HepG2 (cell line): ENCODE measurements at regions not wholly inside any gene's neighbourhood (a gene's known extent, or its start where the extent isn't known, plus 50 kb on each side); places are given as distances from the start of the nearest gene placed in this dataset.

Experiments used
- ATAC-seq: fragments of 200-7000 bp; cut with Tn5 transposase; 3 replicates; pipeline ENCODE4 v1.9.1; 2020; ENCODE audit warnings: mild to moderate bottlenecking, moderate library complexity
- BruUV-seq: library from RNA; stranded (reverse); fragments of 400-500 nt; replicated peaks from 2 replicates; lab custom pipeline; 2021; lab: Mats Ljungman, UMichigan
- CTCF ChIA-PET: fragments of 300-600 bp; formaldehyde crosslinking; extraction: SDS; loops from one replicate; lab custom pipeline; 2021; ENCODE audit warnings: low total read pairs, inconsistent platforms, low intra/inter-chr PET ratio; lab: Yijun Ruan, JAX
- POLR2A ChIA-PET: fragments of 350-600 bp; sonication (Branson Sonifier 250); formaldehyde crosslinking; loops from one replicate; lab custom pipeline; 2020; ENCODE audit warnings: antibody characterized with exemption, inconsistent platforms; lab: Yijun Ruan, JAX
- DNase-seq: peaks from one replicate; pipeline ENCODE4 v3.0.0-alpha.2; 2015; ENCODE audit warnings: low spot score
- FAIRE-seq: peaks from 3 replicates; lab custom pipeline; 2011; peaks lifted over from hg19 to GRCh38; lab: Jason Lieb, UNC
- H2AFZ ChIP-seq: one replicate; pipeline ENCODE4 v1.6.1; 2011; ENCODE audit warnings: low read length, inconsistent platforms
- H3K27ac ChIP-seq: fragments of 300-600 bp; 3 replicates; pipeline ENCODE4 v1.8.0; 2011; ENCODE audit warnings: mixed run types, mild to moderate bottlenecking, mixed read lengths, low read length, inconsistent platforms; ENCODE audit not compliant: insufficient read depth; ENCODE audit errors: extremely low read length
- H3K27me3 ChIP-seq, 2 experiments: fragments of 200-600 bp in 1 of 2; 2 replicates in 1 of 2; 3 replicates in 1 of 2; pipeline versions ENCODE4 v1.6.0 to v1.8.0; 2011; ENCODE audit warnings: low read length in 2 of 2, mild to moderate bottlenecking in 2 of 2, moderate library complexity in 2 of 2, inconsistent platforms in 1 of 2; ENCODE audit not compliant: insufficient read depth in 2 of 2, control insufficient read depth in 1 of 2
- H3K36me3 ChIP-seq, 2 experiments: fragments of 200-600 bp in 1 of 2; replicated peaks in 1 of 2; 2 replicates in 1 of 2; 3 replicates in 1 of 2; pipeline versions ENCODE4 v1.5.1 to v1.8.0; 2011; ENCODE audit warnings: low read length in 2 of 2, inconsistent platforms in 1 of 2; ENCODE audit not compliant: insufficient read depth in 2 of 2, control insufficient read depth in 1 of 2
- H3K4me1 ChIP-seq: 2 replicates; pipeline ENCODE4 v1.5.1; 2012; ENCODE audit warnings: low read length, inconsistent platforms; ENCODE audit not compliant: insufficient read depth
- H3K4me2 ChIP-seq: 2 replicates; pipeline ENCODE4 v1.6.0; 2011; ENCODE audit warnings: low read depth, low read length, inconsistent platforms
- H3K4me3 ChIP-seq, 3 experiments: fragments of 200-600 bp in 1 of 3; sonication (generic), shearing (Covaris generic) in 1 of 3; replicated peaks in 1 of 3; 2 replicates each; pipeline ENCODE4 v1.5.1; 2011 to 2016; ENCODE audit warnings: low read length in 3 of 3, inconsistent platforms in 2 of 3, low read depth in 2 of 3, mild to moderate bottlenecking in 2 of 3, control low read depth in 1 of 3, mixed read lengths in 1 of 3; ENCODE audit not compliant: insufficient read depth in 1 of 3
- H3K79me2 ChIP-seq: one replicate; pipeline ENCODE4 v1.6.1; 2011; ENCODE audit warnings: low read length, inconsistent platforms; ENCODE audit not compliant: insufficient read depth
- H3K9ac ChIP-seq: 2 replicates; pipeline ENCODE4 v1.6.0; 2011; ENCODE audit warnings: mild to moderate bottlenecking, low read depth, low read length, inconsistent platforms; ENCODE audit not compliant: insufficient read depth
- H3K9me3 ChIP-seq: 2 replicates; pipeline ENCODE4 v1.5.1; 2012; ENCODE audit warnings: mild to moderate bottlenecking, low read length
- H4K20me1 ChIP-seq: 2 replicates; pipeline ENCODE4 v1.6.0; 2011; ENCODE audit warnings: inconsistent platforms, mild to moderate bottlenecking, low read length, moderate library complexity; ENCODE audit not compliant: insufficient read depth
- CC2D1A ChIP-seq: sonication (generic); formaldehyde crosslinking; IDR thresholded peaks from 2 replicates; pipeline ENCODE4 v1.8.1; 2023; ENCODE audit warnings: mild to moderate bottlenecking, missing genetic modification reagents
- CCAR2 ChIP-seq: fragments of 200-400 bp; formaldehyde crosslinking; optimal IDR thresholded peaks from 2 replicates; pipeline ENCODE3; 2018; ENCODE audit warnings: low read depth, mild to moderate bottlenecking, low read length, moderate library complexity
- FIP1L1 ChIP-seq: fragments of 200-400 bp; formaldehyde crosslinking; IDR thresholded peaks from 2 replicates; pipeline ENCODE4 v1.6.1; 2018; ENCODE audit warnings: low read depth, mild to moderate bottlenecking, low read length, moderate library complexity, borderline replicate concordance; ENCODE audit not compliant: insufficient read depth
- KIAA2018 ChIP-seq: sonication (generic); formaldehyde crosslinking; IDR thresholded peaks from 2 replicates; pipeline ENCODE4 v1.5.0; 2020; ENCODE audit warnings: mild to moderate bottlenecking, missing genetic modification reagents, borderline replicate concordance
- SCMH1 ChIP-seq: sonication (generic); formaldehyde crosslinking; IDR thresholded peaks from 2 replicates; pipeline ENCODE4 v1.9.0; 2021; ENCODE audit warnings: missing genetic modification reagents, mild to moderate bottlenecking, borderline replicate concordance
- ZBTB20 ChIP-seq: sonication (generic); formaldehyde crosslinking; IDR thresholded peaks from 2 replicates; pipeline ENCODE4 v1.8.1; 2023; ENCODE audit warnings: missing genetic modification reagents, low read depth, mild to moderate bottlenecking, borderline replicate concordance
- ZFP37 ChIP-seq: sonication (generic); formaldehyde crosslinking; IDR thresholded peaks from 2 replicates; pipeline ENCODE4 v1.4.0; 2020; ENCODE audit warnings: missing genetic modification reagents, borderline replicate concordance
- ZKSCAN5 ChIP-seq: sonication (generic); formaldehyde crosslinking; IDR thresholded peaks from 2 replicates; pipeline ENCODE4 v1.5.1; 2020; ENCODE audit warnings: mild to moderate bottlenecking, missing genetic modification reagents
- ZNF530 ChIP-seq: sonication (generic); formaldehyde crosslinking; IDR thresholded peaks from 2 replicates; pipeline ENCODE4 v1.5.0; 2020; ENCODE audit warnings: low read depth, mild to moderate bottlenecking, missing genetic modification reagents
- ZNF614 ChIP-seq: IDR thresholded peaks from 2 replicates; pipeline ENCODE4 v1.6.1; 2018; ENCODE audit warnings: missing biosample characterization, missing genetic modification reagents, inconsistent platforms, borderline replicate concordance
- ZNF615 ChIP-seq: sonication (generic); formaldehyde crosslinking; IDR thresholded peaks from 2 replicates; pipeline ENCODE4 v1.5.0; 2020; ENCODE audit warnings: mild to moderate bottlenecking, missing genetic modification reagents, borderline replicate concordance
- ZNF660 ChIP-seq: sonication (generic); formaldehyde crosslinking; IDR thresholded peaks from 2 replicates; pipeline ENCODE4 v1.5.1; 2020; ENCODE audit warnings: mild to moderate bottlenecking, low read depth, missing genetic modification reagents, borderline replicate concordance
- ZNF777 ChIP-seq: sonication (generic); formaldehyde crosslinking; IDR thresholded peaks from 2 replicates; pipeline ENCODE4 v1.4.0; 2020; ENCODE audit warnings: missing genetic modification reagents
- ZNF792 ChIP-seq: IDR thresholded peaks from 2 replicates; pipeline ENCODE4 v1.6.1; 2016
- WGBS: methylation state at CpG from one replicate; pipeline ENCODE4 v1.1.6; 2017; ENCODE audit warnings: low lambda C conversion rate; 5-methylcytosine and 5-hydroxymethylcytosine counted together
- in situ Hi-C: cut with HindIII; loops from 2 replicates; pipeline ENCODE4 v1.10.0; 2017; ENCODE audit warnings: low pct_unique_long_range_greater_than_20kb; ENCODE audit not compliant: extremely low pct_ligation_motif_present
- intact Hi-C: fragments of 100-400 bp; cut with micrococcal nuclease; formaldehyde crosslinking; loops from one replicate; pipeline ENCODE4 v1.10.0; 2022; ENCODE audit not compliant: unreplicated experiment

DNA sequence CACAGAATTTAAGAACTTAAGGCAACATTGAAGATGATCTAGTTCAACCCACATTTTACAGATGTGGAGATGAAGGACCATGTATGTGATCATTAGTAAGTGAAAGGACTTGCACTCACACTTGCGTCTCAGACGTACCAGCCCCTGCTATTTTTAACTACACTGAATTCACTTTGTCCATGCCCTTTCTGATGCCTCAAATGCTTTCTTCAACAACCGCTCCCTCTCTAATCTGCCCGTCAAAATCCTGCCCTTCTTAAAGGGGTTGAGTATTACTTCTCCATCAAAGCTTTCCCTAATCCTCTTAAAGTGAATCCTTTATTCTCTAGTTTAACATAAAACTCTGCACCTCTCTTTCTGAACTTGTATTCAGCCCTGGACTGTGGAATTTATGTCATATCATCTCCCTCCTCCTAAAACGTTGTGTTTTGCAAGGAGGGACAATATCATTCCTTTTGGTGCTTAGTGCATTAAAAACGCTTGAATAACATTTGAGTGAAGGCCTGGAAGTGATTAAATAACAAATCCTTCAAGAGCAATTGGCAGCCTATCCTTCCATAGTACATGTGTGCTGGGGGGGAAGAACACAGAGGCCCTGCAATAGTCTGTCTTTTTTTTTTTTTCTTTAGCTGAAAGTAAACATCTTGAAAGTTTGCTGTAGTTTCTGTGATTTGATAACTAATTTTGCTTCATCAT, 493.3 kb downstream of the LMO7 start:
- Histone ChIP-seq H3K4me2 (no peak overlapping the region), H3K4me1 (no peaks in the 10 kb centered on the region), H3K36me3 (no peaks in the 10 kb centered on the region), H3K9ac (no peak overlapping the region), H3K4me3 (no peak overlapping the region), H4K20me1 (no peaks in the 10 kb centered on the region), H3K9me3 (peaks cover 2% of the 10 kb centered on the region), H2AFZ (no peak overlapping the region), H3K27me3 (no peaks in the 10 kb centered on the region), H3K79me2 (no peaks in the 10 kb centered on the region), H3K27ac (no peak overlapping the region)
- ATAC-seq, result no peak
- no peak for DNase-seq
- FAIRE-seq, result no peak
- intact Hi-C loops (no loop called here), in situ Hi-C loops (no loop called here)
- no TSS peak for BruUV-seq
- ChIA-PET CTCF (no interaction called here), POLR2A (no interaction called here)
- WGBS, result 2% methylated on average over 6 of the region's 6 CpGs
- no peak for TF ChIP-seq ZNF530
- no peak for TF ChIP-seq FIP1L1
- no peak for TF ChIP-seq ZKSCAN5 (CRISPR knock-in tag)
- no peak for TF ChIP-seq ZNF777 (CRISPR knock-in tag)
- TF ChIP-seq SCMH1, result no peak
- no peak for TF ChIP-seq CC2D1A (CRISPR knock-in tag)
- no peak for TF ChIP-seq ZNF660
- no peak for TF ChIP-seq KIAA2018 (CRISPR knock-in tag)
- TF ChIP-seq CCAR2, result no peak
- no peak for TF ChIP-seq ZNF614 (CRISPR knock-in tag)
- TF ChIP-seq ZNF615 (CRISPR knock-in tag), result no peak
- no peak for TF ChIP-seq ZFP37
- TF ChIP-seq ZBTB20, result no peak
- no peak for TF ChIP-seq ZNF792 (CRISPR knock-in tag)
